ENCODE measurements at regions not wholly inside any gene's neighbourhood (a gene's known extent, or its start where the extent isn't known, plus 50 kb on each side); places are given as distances from the start of the nearest gene placed in this dataset.

DNA sequence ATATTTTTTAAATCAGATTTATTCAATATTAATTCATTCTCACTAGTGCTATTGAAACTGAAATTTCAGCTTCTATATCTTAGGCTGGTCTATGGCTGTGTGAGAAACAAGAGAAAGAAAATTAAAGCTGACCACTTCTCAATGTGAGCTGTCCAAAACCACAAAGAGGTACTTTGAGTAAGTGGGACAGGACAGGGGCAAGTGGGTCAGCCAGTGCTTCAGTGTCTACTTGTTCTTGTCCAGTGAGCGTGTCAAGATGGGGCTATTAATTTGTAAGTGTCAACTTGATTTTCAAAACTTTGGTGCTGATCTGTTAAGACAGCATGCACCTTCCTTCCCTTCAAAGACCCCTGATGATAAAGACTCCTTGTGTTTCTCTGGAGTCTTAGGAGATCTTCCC lies 533.9 kb downstream of the PLPP3 start:
- Histone ChIP-seq H2BK12ac (ENCODE audit: low read depth, low read length) (no peak overlapping the region), H3K4me3 (ENCODE audit: extremely low read depth in 1 of 4, insufficient read depth in 2 of 4, low read depth in 3 of 4, low read length in 4 of 4) (no peak overlapping the region), H2AK5ac (ENCODE audit: low read depth, low read length) (no peak overlapping the region), H3K27me3 (replicated peaks in 1 of 4; ENCODE audit: control insufficient read depth in 3 of 4, extremely low read depth in 1 of 4, insufficient read depth in 3 of 4, low read length in 3 of 4) (no peaks in the 10 kb centered on the region), H3K9me3 (ENCODE audit: insufficient read depth in 2 of 2, low read depth in 1 of 2, low read length in 1 of 2) (no peaks in the 10 kb centered on the region), H3K23ac (ENCODE audit: insufficient read length) (no peak overlapping the region), H3K4ac (replicated peaks; ENCODE audit: insufficient read length, low read depth, low read length) (no peak overlapping the region), H3K79me1 (ENCODE audit: low read depth, low read length) (no peaks in the 10 kb centered on the region), H4K5ac (ENCODE audit: insufficient read length, low read depth, low read length) (no peak overlapping the region), H4K20me1 (replicated peaks in 1 of 2; ENCODE audit: control insufficient read depth in 1 of 2, insufficient read depth in 2 of 2, low read length in 2 of 2) (no peaks in the 10 kb centered on the region), H3K18ac (ENCODE audit: extremely low read depth, low read length) (no peak overlapping the region), H3K56ac (replicated peaks; ENCODE audit: insufficient read length, low read depth, low read length) (no peak overlapping the region), H3K27ac (ENCODE audit: low read depth, low read length) (no peak overlapping the region), H2BK20ac (ENCODE audit: low read length) (no peak overlapping the region), H2BK15ac (ENCODE audit: low read length) (no peak overlapping the region), H2BK120ac (replicated peaks; ENCODE audit: low read depth, low read length) (no peak overlapping the region), H3K23me2 (ENCODE audit: low read depth, low read length) (no peaks in the 10 kb centered on the region), H3K4me1 (replicated peaks in 1 of 4; ENCODE audit: control insufficient read depth in 3 of 4, insufficient read depth in 4 of 4, low read length in 3 of 4) (no peaks in the 10 kb centered on the region), H2BK5ac (ENCODE audit: low read depth, low read length) (no peak overlapping the region), H3K9ac (replicated peaks in 1 of 4; ENCODE audit: extremely low read depth in 1 of 4, low read depth in 3 of 4, low read length in 3 of 4) (no peak overlapping the region), H4K8ac (ENCODE audit: extremely low read depth, insufficient read depth, low read length) (no peak overlapping the region), H3K79me2 (ENCODE audit: control insufficient read depth in 1 of 2, insufficient read depth in 2 of 2, low read length in 2 of 2) (no peaks in the 10 kb centered on the region), H3K14ac (ENCODE audit: insufficient read length) (no peak overlapping the region), H2AFZ (ENCODE audit: low read length) (no peak overlapping the region), H3K36me3 (ENCODE audit: control insufficient read depth in 2 of 4, insufficient read depth in 4 of 4, low read length in 3 of 4) (no peaks in the 10 kb centered on the region), H4K91ac (replicated peaks; ENCODE audit: insufficient read length, low read length) (no peak overlapping the region), H3K4me2 (ENCODE audit: insufficient read depth in 1 of 2, low read depth in 2 of 2, low read length in 2 of 2) (no peak overlapping the region)
- POLR2A ChIA-PET (ENCODE audit: partially characterized antibody) = no interaction called here
- CTCF ChIA-PET (ENCODE audit: partially characterized antibody) = no interaction called here
- DNase-seq (ENCODE audit: low read depth in 1 of 2, low spot score in 2 of 2) = no peak
- no peak for FAIRE-seq
- TF ChIP-seq TBP (IDR thresholded peaks at IDR 0.05; ENCODE audit: low read depth, low read length) = no peak
- no peak for TF ChIP-seq EGR1 (IDR thresholded peaks at IDR 0.05; ENCODE audit: borderline replicate concordance, low read depth, low read length)
- TF ChIP-seq HDAC2 (IDR thresholded peaks at IDR 0.05; ENCODE audit: borderline replicate concordance in 1 of 2, low read depth in 2 of 2, low read length in 2 of 2) = no peak
- TF ChIP-seq RXRA (IDR thresholded peaks at IDR 0.05; ENCODE audit: insufficient read depth, low read depth, low read length) = no peak
- TF ChIP-seq YY1 (IDR thresholded peaks at IDR 0.05; ENCODE audit: low read depth, low read length) = no peak
- WGBS, 2 experiments (ENCODE audit: extremely low coverage in 1 of 2, insufficient coverage in 1 of 2, insufficient read length in 1 of 2, insufficient replicate concordance in 2 of 2, low coverage in 1 of 2, low lambda C conversion rate in 2 of 2, missing lambda C conversion rate in 1 of 2) = 100% methylated on average over 1 of the region's 1 CpG; no CpG with 5 or more reads in 1 of the 2 experiments
